PFSK-1 (cell line): ENCODE measurements at regions not wholly inside any gene's neighbourhood (a gene's known extent, or its start where the extent isn't known, plus 50 kb on each side); places are given as distances from the start of the nearest gene placed in this dataset.

Experiments
- POLR2AphosphoS5 ChIP-seq: IDR thresholded peaks from 2 replicates; pipeline ENCODE4 v1.6.1; 2012; ENCODE audit warnings: low read depth, mild to moderate bottlenecking, control low read depth, low read length, moderate library complexity
- TAF1 ChIP-seq: IDR thresholded peaks from 2 replicates; pipeline ENCODE4 v1.6.1; 2012; ENCODE audit warnings: low read length, control low read depth, borderline replicate concordance; ENCODE audit not compliant: insufficient read depth
- TF ChIP-seq, protein P1 (sequence below), 2 experiments: IDR thresholded peaks; 2 replicates each; pipeline versions ENCODE4 v1.6.1 to v1.8.0; 2011 to 2012; ENCODE audit warnings: low read depth in 2 of 2, low read length in 2 of 2, control low read depth in 1 of 2, inconsistent platforms in 1 of 2, mild to moderate bottlenecking in 1 of 2, moderate library complexity in 1 of 2; ENCODE audit not compliant: insufficient read depth in 1 of 2

GRCh38 chr9:89793124-89793495 is 188.3 kb downstream of the GADD45G start:
- TF ChIP-seq, protein P1, sequence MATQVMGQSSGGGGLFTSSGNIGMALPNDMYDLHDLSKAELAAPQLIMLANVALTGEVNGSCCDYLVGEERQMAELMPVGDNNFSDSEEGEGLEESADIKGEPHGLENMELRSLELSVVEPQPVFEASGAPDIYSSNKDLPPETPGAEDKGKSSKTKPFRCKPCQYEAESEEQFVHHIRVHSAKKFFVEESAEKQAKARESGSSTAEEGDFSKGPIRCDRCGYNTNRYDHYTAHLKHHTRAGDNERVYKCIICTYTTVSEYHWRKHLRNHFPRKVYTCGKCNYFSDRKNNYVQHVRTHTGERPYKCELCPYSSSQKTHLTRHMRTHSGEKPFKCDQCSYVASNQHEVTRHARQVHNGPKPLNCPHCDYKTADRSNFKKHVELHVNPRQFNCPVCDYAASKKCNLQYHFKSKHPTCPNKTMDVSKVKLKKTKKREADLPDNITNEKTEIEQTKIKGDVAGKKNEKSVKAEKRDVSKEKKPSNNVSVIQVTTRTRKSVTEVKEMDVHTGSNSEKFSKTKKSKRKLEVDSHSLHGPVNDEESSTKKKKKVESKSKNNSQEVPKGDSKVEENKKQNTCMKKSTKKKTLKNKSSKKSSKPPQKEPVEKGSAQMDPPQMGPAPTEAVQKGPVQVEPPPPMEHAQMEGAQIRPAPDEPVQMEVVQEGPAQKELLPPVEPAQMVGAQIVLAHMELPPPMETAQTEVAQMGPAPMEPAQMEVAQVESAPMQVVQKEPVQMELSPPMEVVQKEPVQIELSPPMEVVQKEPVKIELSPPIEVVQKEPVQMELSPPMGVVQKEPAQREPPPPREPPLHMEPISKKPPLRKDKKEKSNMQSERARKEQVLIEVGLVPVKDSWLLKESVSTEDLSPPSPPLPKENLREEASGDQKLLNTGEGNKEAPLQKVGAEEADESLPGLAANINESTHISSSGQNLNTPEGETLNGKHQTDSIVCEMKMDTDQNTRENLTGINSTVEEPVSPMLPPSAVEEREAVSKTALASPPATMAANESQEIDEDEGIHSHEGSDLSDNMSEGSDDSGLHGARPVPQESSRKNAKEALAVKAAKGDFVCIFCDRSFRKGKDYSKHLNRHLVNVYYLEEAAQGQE (IDR thresholded peaks at IDR 0.05; ENCODE audit: insufficient read depth in 1 of 2, low read depth in 2 of 2, low read length in 2 of 2), result no peak
- no peak for TF ChIP-seq POLR2AphosphoS5
- no peak for TF ChIP-seq TAF1
